Activated CD8-positive, alpha-beta memory T cell treated with anti-CD3 and anti-CD28 coated beads, Interleukin-2, amount 50 U/mL, for 1 hour (primary cell): ENCODE measurements at regions not wholly inside any gene's neighbourhood (a gene's known extent, or its start where the extent isn't known, plus 50 kb on each side); places are given as distances from the start of the nearest gene placed in this dataset.
"Not testable (repeated sequence)": the region's sequence is repeated elsewhere in the genome, so short reads cannot be mapped to it uniquely, and the experiment has no call there.

Experiments used
- DNase-seq: peaks from one replicate; pipeline ENCODE4 v3.0.0-alpha.2; 2020; ENCODE audit errors: extremely low read depth

GRCh38 chr2:58377181-58377580, 136.1 kb upstream of the FANCL start:
- DNase-seq, result no peak

- no peak for DNase-seq
Observed at GRCh38 chr2:58376592-58376991, 135.5 kb upstream of the FANCL start.

- DNase-seq, result no peak
Observed at GRCh38 chr2:58369594-58369993, 128.5 kb upstream of the FANCL start.

- DNase-seq, result no peak
Observed at GRCh38 chr2:58364098-58364497, 123.0 kb upstream of the FANCL start.

- no peak for DNase-seq
Observed at GRCh38 chr2:58358026-58358425, 116.9 kb upstream of the FANCL start.

GRCh38 chr2:58357521-58357920, 116.4 kb upstream of the FANCL start:
- DNase-seq, result no peak

- DNase-seq, result no peak
Observed at GRCh38 chr2:58354230-58354629, 113.1 kb upstream of the FANCL start.

GRCh38 chr2:58350484-58350883, 109.4 kb upstream of the FANCL start:
- DNase-seq, result no peak

GRCh38 chr2:58347810-58348209, 106.7 kb upstream of the FANCL start:
- DNase-seq, result no peak

GRCh38 chr2:58341047-58341446, 99.9 kb upstream of the FANCL start:
- no peak for DNase-seq

- no peak for DNase-seq
Observed at GRCh38 chr2:58339548-58340243, 98.6 kb upstream of the FANCL start.

- DNase-seq, result no peak
Observed at GRCh38 chr2:58336416-58336815, 95.3 kb upstream of the FANCL start.

GRCh38 chr2:58334414-58334813, 93.3 kb upstream of the FANCL start:
- no peak for DNase-seq

GRCh38 chr2:58325296-58325895, 84.3 kb upstream of the FANCL start:
- not testable (repeated sequence) for DNase-seq

- no peak for DNase-seq
Observed at GRCh38 chr2:58319481-58319880, 78.4 kb upstream of the FANCL start.

- not testable (repeated sequence) for DNase-seq
Observed at GRCh38 chr2:58318949-58319348, 77.8 kb upstream of the FANCL start.

- DNase-seq, result no peak
Observed at GRCh38 chr2:58313926-58314325, 72.8 kb upstream of the FANCL start.

- no peak for DNase-seq
Observed at GRCh38 chr2:58308435-58308834, 67.3 kb upstream of the FANCL start.

- DNase-seq, result no peak
Observed at GRCh38 chr2:58304843-58305242, 63.7 kb upstream of the FANCL start.

- DNase-seq, result no peak
Observed at GRCh38 chr2:58299123-58299522, 58.0 kb upstream of the FANCL start.

GRCh38 chr2:58293056-58293455, 51.9 kb upstream of the FANCL start:
- no peak for DNase-seq

- DNase-seq, result no peak
Observed at GRCh38 chr2:58291726-58292438, 50.8 kb upstream of the FANCL start.
